22Rv1 (cell line): ENCODE measurements at regions not wholly inside any gene's neighbourhood (a gene's known extent, or its start where the extent isn't known, plus 50 kb on each side); places are given as distances from the start of the nearest gene placed in this dataset.

Source experiments
- H3K27ac ChIP-seq: fragments of 450-650 bp; 2 replicates; pipeline ENCODE4 v1.5.1; 2017
- ZFX ChIP-seq: fragments of 450-650 bp; IDR thresholded peaks from 2 replicates; pipeline ENCODE4 v1.6.1; 2017; ENCODE audit warnings: antibody characterized with exemption, borderline replicate concordance
- TF ChIP-seq, protein P1 (sequence below): fragments of 450-650 bp; IDR thresholded peaks from 2 replicates; pipeline ENCODE4 v1.5.1; 2017; ENCODE audit warnings: mild to moderate bottlenecking

DNA sequence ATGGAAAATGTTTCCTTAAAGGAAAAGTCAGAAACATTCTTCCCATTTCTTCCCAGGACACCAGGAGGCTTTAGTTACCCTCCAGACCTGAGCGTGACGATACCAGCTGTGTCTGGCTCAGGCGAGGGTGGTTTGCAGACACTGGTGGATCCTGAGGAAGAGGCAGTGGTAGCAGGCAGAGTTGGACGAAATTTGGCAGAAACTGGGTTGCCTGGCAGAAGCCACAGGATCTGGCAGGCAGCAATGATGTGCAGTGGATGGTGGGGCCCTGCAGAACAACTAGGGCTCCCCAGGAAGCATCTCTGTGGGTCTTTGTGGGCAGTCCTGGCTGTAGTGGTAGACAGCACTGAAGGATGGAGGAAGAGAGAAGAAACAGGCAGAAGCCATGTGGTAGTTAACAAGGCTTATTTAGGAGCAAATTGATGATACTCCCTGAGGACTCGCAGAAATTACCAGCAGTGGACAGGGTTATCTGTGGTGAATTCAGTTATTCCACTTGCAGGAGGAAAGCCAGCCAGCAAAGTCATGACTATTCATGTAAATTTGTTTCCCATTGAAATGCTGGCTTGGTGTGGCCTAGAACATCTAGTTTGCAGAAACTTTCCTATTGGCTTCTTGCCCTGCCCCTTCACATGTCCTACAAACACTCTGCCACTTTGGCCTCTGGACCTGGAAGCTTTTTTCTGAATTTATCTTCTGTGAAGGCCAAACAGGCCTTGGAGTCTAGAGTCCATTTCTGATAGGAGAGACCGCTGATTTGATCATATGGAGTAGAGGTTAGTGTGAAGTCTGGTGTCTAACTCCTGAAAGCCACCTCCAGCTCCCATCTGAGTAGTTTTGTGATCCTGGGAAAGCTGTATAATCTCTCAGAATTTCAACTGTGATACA, 212.0 kb downstream of the DMRT2 start:
- TF ChIP-seq, protein P1, sequence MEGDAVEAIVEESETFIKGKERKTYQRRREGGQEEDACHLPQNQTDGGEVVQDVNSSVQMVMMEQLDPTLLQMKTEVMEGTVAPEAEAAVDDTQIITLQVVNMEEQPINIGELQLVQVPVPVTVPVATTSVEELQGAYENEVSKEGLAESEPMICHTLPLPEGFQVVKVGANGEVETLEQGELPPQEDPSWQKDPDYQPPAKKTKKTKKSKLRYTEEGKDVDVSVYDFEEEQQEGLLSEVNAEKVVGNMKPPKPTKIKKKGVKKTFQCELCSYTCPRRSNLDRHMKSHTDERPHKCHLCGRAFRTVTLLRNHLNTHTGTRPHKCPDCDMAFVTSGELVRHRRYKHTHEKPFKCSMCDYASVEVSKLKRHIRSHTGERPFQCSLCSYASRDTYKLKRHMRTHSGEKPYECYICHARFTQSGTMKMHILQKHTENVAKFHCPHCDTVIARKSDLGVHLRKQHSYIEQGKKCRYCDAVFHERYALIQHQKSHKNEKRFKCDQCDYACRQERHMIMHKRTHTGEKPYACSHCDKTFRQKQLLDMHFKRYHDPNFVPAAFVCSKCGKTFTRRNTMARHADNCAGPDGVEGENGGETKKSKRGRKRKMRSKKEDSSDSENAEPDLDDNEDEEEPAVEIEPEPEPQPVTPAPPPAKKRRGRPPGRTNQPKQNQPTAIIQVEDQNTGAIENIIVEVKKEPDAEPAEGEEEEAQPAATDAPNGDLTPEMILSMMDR: no peak
- TF ChIP-seq ZFX: no peak
- H3K27ac ChIP-seq: no peak overlapping the region

DNA sequence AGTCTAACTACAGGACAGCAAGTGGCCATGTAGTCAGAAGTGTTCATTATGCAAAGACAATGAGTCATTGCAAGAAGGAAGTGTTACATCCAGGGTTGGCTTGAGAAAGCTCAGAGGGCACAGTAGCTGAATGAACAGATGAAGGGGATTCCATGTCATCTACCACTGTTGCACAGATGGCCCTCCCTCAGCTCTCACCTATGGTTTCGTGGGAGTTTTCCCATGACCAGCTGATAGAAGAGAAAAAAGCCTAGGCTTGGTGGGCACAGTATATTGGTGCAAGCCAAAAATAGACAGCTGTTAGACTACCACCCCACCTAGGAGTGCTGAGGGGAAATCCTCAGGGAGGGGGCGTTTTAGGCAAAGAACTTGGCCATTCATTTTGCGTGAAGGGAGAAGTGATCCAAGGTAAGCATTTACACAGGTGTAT, 217.0 kb downstream of the DMRT2 start:
- TF ChIP-seq ZFX: no peak
- TF ChIP-seq, protein P1: no peak
- H3K27ac ChIP-seq: no peak overlapping the region

DNA sequence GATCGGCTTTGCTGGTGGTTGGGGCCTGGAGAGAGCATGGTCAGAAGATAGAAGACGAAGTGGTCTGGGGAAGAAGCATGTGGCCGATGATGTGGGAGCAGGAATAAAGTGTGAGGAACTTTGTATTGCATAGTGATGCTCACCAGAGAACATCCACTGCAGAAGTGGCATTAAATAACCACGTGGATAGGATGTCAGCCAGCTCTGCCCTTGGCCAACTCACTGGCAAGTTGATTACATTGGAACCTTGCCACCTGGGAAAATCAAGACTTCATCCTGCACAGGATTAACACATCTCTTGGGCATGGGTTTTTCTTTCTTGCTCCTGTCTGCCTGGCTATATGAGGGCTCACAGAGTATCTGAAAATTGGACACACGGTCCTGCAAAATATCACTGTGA, 217.4 kb downstream of the DMRT2 start:
- TF ChIP-seq, protein P1: no peak
- no peak for TF ChIP-seq ZFX
- no peak overlapping the region for H3K27ac ChIP-seq

DNA sequence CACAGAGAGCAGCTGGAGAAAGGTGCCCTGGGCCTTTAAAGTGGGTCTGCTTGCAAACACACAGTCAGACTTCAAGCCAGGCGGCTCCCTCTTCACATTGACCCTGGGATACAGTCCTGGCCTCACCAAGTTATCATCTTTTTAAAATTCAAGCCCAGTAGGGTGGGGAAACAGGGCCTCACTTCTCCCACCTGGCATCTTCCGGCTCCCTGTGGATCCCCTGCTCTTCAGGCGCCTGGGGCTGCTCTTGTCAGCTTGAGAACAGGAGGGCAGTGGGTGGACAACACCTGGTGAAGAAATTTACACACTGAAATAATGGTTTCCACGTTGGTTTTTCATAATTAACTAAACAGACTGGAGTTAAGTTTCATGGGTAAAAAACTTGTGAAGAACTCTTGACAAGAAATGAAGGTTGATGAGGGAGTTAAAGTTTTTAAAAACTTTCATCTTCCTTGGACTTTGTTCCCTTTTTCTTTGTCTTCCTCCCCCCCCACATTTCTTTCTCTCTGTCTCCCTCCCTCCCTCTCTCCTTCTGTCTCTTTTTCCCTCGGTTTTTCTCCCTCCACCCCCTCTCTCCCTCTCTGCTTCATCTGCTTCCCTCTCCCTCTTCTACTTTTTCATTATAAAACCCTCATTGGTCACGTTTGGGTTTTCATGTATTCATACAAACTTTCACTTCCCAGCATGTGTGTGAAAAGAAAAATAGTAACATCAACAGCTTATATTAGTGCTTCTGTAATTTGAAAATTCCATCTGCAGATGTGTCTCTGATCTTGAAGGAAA, 219.6 kb downstream of the DMRT2 start:
- TF ChIP-seq ZFX: no peak
- TF ChIP-seq, protein P1: no peak
- no peak overlapping the region for H3K27ac ChIP-seq

DNA sequence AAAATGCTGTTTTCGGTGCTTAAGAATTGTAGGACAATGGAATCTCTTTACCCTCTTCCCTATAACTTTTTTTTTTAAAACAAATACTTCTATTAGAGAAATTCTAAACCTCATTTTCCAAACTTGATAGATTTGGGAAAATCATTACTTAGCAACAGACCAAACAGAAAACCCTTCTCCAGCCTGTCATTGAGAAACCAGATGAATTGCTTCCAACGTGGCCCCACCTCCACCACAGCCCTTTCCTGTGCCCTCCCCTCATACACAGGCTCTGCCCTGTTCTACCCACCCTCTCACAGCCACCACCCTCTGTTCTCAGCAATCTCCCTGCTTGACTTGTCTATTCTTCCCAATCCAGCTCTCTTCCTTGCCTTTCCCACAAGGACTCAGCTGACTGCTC, 221.2 kb downstream of the DMRT2 start:
- no peak overlapping the region for H3K27ac ChIP-seq
- no peak for TF ChIP-seq ZFX
- TF ChIP-seq, protein P1: no peak

DNA sequence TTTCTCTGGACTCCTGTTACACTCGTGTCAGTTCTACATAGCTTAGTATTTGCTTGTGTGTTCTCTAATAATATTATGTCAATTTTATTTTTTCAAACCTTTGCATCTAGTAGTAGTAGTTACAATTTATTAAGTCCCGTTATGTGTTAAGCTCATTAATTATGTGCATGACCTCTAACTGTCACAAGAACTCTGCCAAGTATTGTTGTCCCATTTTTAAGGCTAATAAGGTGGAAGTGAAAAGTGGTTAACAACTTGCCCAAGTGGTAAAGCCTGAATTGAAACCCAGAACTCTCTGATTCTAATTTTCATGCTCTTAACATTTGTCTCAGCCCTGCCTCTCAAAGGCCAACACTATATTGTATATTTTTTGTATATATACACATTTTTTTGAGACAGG, 221.6 kb downstream of the DMRT2 start:
- no peak overlapping the region for H3K27ac ChIP-seq
- TF ChIP-seq, protein P1: no peak
- TF ChIP-seq ZFX: no peak

DNA sequence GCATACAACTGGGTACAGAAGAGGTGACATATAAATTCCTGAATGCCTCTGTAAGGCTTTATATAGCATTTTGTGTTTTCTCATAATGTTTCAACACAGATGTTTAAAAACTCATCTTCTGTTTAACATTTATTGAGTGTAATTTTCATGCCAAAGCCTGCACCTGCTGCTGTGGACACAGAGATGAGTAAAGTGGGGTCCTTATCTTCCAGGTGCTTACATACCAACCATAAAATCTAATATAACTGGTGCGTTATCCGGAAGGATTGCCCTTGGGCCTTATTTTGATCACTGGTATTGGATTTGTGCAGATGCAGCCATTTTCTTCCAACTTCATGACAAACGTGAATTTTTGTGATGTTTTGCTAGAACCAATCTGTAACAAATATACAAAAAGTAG, 222.3 kb downstream of the DMRT2 start:
- H3K27ac ChIP-seq: no peak overlapping the region
- TF ChIP-seq, protein P1: no peak
- no peak for TF ChIP-seq ZFX
